ENCODE measurements at regions not wholly inside any gene's neighbourhood (a gene's known extent, or its start where the extent isn't known, plus 50 kb on each side); places are given as distances from the start of the nearest gene placed in this dataset.

DNA sequence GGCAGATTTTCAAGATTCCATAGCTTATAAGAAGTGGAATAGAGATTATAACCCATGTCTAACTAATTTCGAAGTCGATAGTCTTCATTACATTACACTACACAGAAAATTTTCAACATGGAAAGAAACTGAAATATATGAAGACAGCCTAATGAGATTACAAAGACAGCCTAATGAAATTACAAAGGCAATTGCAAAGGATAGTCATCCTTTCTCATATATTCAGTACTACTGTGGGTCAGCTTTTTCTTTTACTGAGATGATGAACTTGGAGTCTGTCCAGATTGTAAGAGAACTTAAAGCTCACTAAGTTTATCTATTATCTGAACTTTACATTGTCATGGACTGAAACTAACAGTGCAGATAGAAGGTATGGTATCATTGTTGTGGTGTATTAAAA is 304.4 kb upstream of the MBL2 start:
- no peak overlapping the region for H2AK5ac ChIP-seq (ENCODE audit: insufficient read length, low read length)
- no peak overlapping the region for H3K9ac ChIP-seq (ENCODE audit: extremely low read depth, insufficient read length, low read length)
- no peak overlapping the region for H3K4me2 ChIP-seq (ENCODE audit: insufficient read depth, insufficient read length, low read length)
- H3K14ac ChIP-seq (ENCODE audit: insufficient read depth, low read length) = no peak overlapping the region
- H3K23me2 ChIP-seq (ENCODE audit: insufficient read length, low read depth, low read length, poor library complexity, severe bottlenecking) = no peaks in the 10 kb centered on the region
- H3K9me3 Mint-ChIP-seq = peaks cover 0 to 3% of the 10 kb centered on the region in 2 experiments; a peak in 2 of 5 replicates
- no peak overlapping the region for H3T11ph ChIP-seq (ENCODE audit: low read length)
- no peak overlapping the region for H2BK20ac ChIP-seq (ENCODE audit: low read depth, low read length, poor library complexity, severe bottlenecking)
- no peak overlapping the region for H3K23ac ChIP-seq (ENCODE audit: insufficient read length, low read depth, low read length)
- no peaks in the 10 kb centered on the region for H3K4me1 Mint-ChIP-seq
- H3K9me3 ChIP-seq (ENCODE audit: control insufficient read depth, low read depth, low read length) = no peaks in the 10 kb centered on the region
- no peaks in the 10 kb centered on the region for H3K79me2 ChIP-seq (ENCODE audit: insufficient read depth, low read length)
- no peak overlapping the region for H3K4me3 Mint-ChIP-seq
- no peak overlapping the region for H4K8ac ChIP-seq (replicated peaks; ENCODE audit: insufficient read length, low read depth, low read length)
- no peak overlapping the region for H2BK120ac ChIP-seq (ENCODE audit: low read depth, low read length, poor library complexity, severe bottlenecking)
- no peaks in the 10 kb centered on the region for H3K79me1 ChIP-seq (ENCODE audit: insufficient read depth, low read depth, low read length, poor library complexity, severe bottlenecking)
- no peak overlapping the region for H3K18ac ChIP-seq (ENCODE audit: insufficient read length, low read depth, low read length)
- no peaks in the 10 kb centered on the region for H3K4me1 ChIP-seq (ENCODE audit: insufficient read depth, low read length)
- no peak overlapping the region for H3K56ac ChIP-seq (ENCODE audit: insufficient read length, low read depth, low read length)
- H3K27me3 ChIP-seq (ENCODE audit: insufficient read depth, low read length) = no peaks in the 10 kb centered on the region
- TF ChIP-seq, protein P1, sequence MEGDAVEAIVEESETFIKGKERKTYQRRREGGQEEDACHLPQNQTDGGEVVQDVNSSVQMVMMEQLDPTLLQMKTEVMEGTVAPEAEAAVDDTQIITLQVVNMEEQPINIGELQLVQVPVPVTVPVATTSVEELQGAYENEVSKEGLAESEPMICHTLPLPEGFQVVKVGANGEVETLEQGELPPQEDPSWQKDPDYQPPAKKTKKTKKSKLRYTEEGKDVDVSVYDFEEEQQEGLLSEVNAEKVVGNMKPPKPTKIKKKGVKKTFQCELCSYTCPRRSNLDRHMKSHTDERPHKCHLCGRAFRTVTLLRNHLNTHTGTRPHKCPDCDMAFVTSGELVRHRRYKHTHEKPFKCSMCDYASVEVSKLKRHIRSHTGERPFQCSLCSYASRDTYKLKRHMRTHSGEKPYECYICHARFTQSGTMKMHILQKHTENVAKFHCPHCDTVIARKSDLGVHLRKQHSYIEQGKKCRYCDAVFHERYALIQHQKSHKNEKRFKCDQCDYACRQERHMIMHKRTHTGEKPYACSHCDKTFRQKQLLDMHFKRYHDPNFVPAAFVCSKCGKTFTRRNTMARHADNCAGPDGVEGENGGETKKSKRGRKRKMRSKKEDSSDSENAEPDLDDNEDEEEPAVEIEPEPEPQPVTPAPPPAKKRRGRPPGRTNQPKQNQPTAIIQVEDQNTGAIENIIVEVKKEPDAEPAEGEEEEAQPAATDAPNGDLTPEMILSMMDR (conservative IDR thresholded peaks at IDR 0.05) = no peak
- no peak overlapping the region for H2BK5ac ChIP-seq (ENCODE audit: insufficient read length, low read length)
- no peak overlapping the region for H2BK12ac ChIP-seq (ENCODE audit: insufficient read length, low read depth, low read length)
- H4K5ac ChIP-seq (ENCODE audit: insufficient read length, low read depth, low read length) = no peak overlapping the region
- no CpG with 5 or more reads among the region's 2 CpGs for WGBS (ENCODE audit: extremely low coverage, insufficient read length, low lambda C conversion rate)
- no peak overlapping the region for H3K4ac ChIP-seq (ENCODE audit: low read depth, low read length)
- H3K36me3 Mint-ChIP-seq (ENCODE audit: insufficient read depth in 1 of 3, low read depth in 3 of 3) = no peaks in the 10 kb centered on the region; a peak in 1 of 7 replicates
- no peak overlapping the region for H3K27ac ChIP-seq (ENCODE audit: insufficient read length, low read depth, low read length)
- no peak overlapping the region for H4K91ac ChIP-seq (ENCODE audit: insufficient read length, low read depth, low read length)
- no peaks in the 10 kb centered on the region for H4K20me1 ChIP-seq (ENCODE audit: control insufficient read depth, insufficient read depth, insufficient read length)
- no peak overlapping the region for H2AFZ ChIP-seq (ENCODE audit: low read length)
- no peaks in the 10 kb centered on the region for H3K27me3 Mint-ChIP-seq (ENCODE audit: low read depth)
- no peak for DNase-seq
- no peak overlapping the region for H2BK15ac ChIP-seq (ENCODE audit: low read depth, low read length)
- H3K27ac Mint-ChIP-seq = no peak overlapping the region
